ENCODE measurements at regions not wholly inside any gene's neighbourhood (a gene's known extent, or its start where the extent isn't known, plus 50 kb on each side); places are given as distances from the start of the nearest gene placed in this dataset.

GRCh38 chr3:137582484-137582883 is 181.6 kb upstream of the SOX14 start:
- TF ChIP-seq CTCF (optimal IDR thresholded peaks at IDR 0.05 in 1 of 3, IDR thresholded peaks at IDR 0.05 in 1 of 3, conservative IDR thresholded peaks at IDR 0.05 in 1 of 3; ENCODE audit: extremely low read depth in 1 of 3, insufficient read depth in 2 of 3, low read length in 3 of 3) = no peak
- TF ChIP-seq EZH2 (IDR thresholded peaks at IDR 0.05; ENCODE audit: low read length) = no peak
